ENCODE measurements at regions not wholly inside any gene's neighbourhood (a gene's known extent, or its start where the extent isn't known, plus 50 kb on each side); places are given as distances from the start of the nearest gene placed in this dataset.

GRCh38 chr11:121770939-121771595 lies 318.3 kb upstream of the SORL1-AS1 start:
- no peak for TF ChIP-seq EZH2 (IDR thresholded peaks at IDR 0.05)
- TF ChIP-seq POLR2AphosphoS5 (IDR thresholded peaks at IDR 0.05; ENCODE audit: borderline replicate concordance, low read depth, low read length), result no peak

Data from SK-N-MC (cell line).